Skin of body (tissue), 1 donor: ENCODE measurements at regions not wholly inside any gene's neighbourhood (a gene's known extent, or its start where the extent isn't known, plus 50 kb on each side); places are given as distances from the start of the nearest gene placed in this dataset.

Experiments
- DNase-seq: peaks from one replicate; lab custom pipeline; 2025; lab: John Stamatoyannopoulos, UW

DNA sequence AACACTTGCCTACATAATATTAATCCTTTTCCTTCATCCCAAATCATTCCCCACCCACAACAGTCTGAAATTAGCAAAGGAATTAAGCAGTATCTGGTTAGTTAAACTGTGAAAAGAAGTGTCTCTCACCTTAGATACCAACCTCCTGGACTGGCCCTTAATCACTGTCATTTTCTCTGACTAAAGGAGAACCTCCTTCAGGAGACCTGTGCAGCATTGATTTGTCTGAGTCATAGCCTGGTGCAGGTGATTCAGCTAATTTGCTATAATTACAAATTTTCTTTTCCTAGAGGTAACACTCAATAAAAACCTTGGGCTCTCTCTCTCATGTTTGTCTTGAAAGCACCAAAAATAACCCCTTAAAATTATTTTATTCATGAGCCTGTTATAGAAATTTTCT lies 279.8 kb upstream of the SEMA6D start:
- no peak for DNase-seq

DNA sequence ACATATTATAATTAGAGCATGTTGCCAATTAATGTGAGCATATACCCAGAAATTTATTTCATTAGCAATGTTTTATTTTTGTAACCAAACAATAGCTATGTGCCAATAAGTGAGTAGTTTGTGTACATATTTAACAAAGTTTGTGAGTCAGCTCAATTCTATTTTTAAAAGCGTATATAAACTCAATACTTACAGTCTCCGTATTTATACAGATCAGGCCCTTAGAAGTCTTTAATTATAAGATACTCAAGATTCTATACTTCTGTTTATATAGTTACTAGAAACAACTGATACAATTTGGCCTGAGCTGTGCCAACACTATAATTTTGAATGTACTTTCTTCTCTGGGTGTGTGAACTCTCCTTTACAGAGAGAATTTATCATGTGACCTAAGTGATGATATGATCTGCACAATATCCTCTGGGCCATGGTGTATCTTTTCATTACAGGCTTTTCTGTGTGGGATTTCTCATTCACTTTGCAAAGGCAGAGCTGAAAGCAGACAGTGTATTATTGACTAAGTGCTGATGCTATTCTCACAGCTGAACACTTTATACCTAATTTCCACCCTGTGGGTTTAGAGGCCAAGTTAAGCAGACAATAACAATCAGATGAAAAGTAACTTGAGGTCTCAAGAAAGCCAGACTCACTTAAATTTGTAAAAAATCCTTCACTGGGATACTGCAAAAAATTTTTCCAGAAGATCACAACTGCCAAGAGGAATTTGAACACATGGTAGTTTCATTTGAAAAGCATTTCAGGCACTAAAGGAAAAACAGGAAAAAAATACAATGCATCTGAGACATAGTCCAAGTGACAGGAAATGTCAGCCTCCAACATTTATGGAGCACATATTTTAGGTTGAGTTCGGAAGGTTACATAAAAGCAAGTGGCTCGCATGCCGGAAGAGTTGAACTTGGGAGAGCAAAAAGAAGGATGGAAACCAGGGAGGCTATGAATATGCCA lies 277.9 kb upstream of the SEMA6D start:
- peak; percentile 49 for DNase-seq

DNA sequence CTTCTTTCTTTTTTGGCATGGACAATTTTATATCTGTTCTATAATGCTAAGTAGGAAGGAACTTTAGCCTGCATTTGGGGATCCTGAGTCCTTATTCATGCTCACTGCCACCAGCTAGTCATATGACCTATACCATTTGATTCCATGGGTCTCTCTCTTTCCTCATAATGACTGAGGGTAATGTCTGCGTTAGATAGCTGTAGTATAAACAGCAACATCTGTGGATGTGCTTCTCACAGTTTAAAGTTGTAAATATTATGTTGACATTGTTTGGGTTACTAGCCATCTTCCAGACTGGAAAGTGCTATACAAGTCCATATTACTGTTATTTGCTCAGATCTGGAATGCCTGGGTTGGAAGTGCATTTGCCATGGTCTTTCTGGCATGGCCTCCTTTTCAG lies 274.9 kb upstream of the SEMA6D start:
- DNase-seq: no peak

DNA sequence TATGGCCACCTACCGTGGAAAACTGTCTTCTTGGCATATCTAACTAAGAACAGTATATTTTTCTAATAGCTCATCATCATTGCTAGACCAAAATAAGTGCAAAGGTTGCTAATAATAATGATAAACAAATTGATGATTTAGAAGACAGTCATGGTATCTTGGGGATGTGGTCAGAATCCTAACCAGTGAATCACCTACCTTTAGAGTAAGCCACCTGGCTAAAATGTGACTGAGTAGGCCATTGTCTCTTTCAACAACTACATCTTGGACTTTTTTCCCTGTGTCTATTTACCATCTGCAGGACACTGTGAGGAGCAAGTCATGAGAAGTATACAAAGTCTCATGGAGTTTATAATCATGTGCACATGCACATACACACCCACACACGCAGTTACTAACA lies 273.5 kb upstream of the SEMA6D start:
- DNase-seq: no peak

DNA sequence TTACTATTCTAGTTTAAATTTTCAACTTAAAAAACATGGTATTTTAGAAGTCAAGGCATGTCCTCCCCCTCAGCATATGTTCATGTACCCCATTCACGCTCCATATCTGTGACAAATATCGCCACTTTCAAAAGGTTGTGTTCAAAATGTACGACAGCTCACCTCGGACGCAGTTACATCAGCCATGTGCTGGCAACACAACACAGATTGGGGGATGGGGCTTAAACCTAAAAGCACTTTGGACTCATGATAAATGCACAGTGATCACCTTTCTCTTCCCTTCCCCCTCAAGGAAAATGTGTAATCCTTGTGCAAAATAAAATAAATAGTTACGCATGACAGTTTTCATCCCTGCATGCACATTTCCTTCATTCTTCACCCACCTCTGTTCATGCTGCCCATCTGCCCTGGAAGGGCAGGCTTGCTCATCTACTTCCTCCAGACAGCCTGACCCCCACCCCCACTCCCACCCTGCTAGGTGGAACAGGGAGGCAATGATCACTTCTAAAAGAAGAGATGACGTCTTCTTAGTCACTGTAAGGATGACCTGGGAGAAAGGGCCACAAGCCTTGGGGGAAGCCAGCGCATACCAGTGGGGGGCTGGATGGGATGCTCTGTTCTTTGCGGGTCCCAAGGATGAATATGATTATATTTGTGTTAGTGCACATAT lies 271.4 kb upstream of the SEMA6D start:
- DNase-seq: no peak

DNA sequence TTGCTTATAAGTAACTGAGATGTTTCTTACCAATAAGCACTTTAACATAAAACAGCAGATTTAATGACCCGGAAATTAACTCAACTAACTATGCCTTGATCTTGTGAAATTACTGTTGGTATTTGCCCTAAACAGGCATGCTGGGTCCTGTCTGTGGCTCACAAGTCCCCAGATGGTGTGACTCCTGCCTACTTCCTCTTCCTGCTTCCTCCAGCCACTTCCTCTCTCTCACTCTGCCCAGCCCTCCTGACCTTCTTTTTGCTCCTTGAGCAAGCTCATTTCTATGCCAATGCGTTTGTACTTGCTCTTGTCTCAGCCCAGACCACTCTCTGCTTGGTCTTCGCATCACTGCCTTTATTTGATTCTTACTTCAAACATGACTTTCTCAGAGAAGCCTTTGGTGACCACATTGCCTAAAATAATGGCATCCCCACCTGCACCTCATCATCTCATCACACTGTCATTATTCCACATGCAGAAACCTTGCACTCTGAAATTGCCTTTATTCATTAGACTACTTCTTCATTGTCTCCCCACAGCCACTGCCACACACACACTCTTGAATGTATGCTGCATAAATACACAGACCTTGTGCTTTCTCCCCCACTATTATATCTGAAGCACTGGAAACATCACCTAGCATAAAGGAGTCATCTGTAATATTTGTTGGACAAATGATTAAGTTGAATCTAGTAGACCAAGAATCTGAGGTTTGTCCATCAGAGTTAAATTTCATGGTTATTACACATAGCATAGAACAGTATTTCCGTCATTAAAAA lies 256.3 kb upstream of the SEMA6D start:
- DNase-seq: no peak

DNA sequence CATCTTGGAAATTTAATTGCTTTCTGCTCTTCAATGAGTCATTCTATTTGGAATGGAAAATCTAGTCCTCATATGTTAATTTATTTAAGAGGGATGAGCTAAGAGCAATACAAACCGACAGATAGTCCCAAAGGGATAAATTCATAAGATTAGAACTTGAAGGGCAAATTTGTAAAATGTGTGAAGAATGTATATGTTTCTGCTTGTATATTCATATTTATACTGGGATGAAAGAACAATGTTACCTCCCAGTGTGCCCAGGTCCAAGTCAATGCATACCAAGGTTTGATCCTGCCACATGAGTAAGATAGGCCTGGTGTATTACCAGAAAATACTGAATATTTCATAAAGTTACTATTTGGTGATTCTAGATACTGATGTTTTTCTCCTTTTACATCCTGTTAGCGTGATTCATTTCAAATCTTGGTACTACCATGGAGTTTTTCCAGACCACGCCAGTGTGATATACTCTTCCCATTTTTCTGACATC lies 255.6 kb upstream of the SEMA6D start:
- no peak for DNase-seq

DNA sequence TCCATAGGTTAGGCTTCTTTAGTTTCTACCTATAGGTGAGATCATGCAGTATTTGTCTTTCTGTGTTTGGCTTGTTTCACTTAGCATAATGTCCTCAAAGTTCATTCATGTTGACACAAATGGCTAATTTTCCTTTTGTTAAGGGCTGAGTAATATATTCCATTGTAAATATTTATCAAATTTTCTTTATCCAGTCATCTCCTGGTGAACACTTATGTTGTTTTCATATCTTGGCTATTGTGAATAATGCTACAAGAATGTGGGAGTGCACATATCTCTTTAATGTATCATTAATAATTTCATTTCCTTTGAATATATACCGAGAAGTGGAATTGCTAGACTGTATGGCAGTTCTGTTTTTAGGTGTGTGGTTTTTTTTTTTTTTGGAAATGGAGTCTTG lies 250.9 kb upstream of the SEMA6D start:
- DNase-seq: no peak

DNA sequence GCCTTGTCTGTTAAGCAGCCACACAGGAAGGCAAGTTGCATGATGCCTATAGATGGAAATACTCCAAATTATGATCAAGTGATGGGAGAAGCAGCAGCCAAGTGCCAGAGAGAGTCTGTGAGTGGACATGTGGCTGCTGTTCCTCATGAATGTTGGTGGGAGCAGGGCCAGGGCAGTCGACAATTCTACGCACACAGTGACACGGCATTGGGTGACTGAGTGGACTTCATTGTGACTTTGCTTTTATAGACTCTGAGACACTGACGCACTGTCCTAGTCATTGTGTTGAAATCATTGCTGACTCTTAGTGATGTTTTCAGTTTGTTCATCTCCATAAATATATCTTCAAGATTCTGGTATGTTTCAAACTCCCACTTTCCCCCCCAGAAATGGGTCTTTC lies 246.3 kb upstream of the SEMA6D start:
- no peak for DNase-seq

DNA sequence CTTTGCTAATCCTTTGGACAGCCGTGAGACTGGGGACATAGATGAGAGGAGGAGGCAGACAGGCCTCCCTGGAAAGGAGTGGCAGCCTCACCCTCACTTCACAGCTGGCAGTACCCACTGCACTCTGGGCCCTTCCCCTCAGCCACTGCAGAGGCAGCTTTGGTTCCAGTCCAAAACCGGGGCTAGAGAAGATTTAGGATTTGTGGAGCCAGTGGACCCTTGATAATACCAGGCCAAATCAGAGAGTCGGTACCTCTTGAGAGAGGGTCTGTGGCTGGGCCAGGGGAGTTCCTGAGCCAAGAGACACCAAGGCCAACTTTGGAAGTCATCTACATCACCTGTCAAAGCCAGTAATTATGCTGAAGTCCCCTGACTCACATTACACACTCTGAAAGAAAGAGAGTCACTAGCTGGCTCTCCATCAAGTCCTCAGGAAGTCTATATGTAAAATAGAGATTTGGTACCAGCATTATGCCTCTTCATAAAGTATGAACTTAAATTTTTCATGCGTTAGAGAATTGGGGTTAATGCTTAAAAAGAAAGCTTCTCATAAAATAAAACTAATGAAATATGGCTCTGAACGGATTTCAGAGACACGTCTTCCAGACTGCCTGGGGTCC lies 244.1 kb upstream of the SEMA6D start:
- DNase-seq: no peak

DNA sequence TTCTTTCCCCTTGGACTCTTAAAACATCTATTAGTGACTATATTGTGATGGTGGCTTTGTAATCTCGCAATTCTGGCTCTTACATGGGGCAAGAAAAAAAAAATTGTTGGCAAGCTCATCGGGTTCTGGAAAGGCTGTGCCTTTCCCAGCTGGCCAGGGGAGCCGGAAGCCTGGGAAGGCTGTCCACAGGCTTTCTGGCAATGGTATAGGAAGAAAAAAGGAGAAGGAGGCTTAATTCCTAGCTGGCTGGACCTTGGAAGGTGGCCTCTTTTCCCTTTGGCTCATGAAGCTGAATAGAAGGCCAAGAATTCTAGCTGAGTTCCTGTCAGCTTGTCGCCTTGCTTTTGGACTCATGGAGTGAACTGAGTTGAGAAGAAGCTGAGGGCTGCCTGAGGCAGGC lies 243.5 kb upstream of the SEMA6D start:
- DNase-seq: peak; percentile 68

DNA sequence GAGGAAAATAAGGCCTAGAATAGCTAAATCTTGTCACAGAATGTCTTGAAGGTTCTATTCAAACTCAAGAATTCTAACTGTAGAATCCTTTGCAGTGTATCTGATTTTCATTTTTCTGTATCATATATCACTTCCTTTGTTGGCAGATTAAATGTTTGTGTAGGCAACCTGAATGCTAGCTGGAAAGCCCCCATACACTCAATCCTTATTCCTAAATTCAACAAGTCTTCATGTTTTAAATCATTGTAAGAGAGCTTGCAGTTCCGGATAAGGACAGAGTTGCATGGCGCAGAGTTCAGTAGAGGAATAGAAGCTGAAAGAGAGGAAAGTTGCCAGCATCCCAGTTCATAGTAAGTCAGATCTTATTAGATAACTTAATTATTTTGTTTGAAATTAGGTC lies 242.0 kb upstream of the SEMA6D start:
- DNase-seq: no peak

DNA sequence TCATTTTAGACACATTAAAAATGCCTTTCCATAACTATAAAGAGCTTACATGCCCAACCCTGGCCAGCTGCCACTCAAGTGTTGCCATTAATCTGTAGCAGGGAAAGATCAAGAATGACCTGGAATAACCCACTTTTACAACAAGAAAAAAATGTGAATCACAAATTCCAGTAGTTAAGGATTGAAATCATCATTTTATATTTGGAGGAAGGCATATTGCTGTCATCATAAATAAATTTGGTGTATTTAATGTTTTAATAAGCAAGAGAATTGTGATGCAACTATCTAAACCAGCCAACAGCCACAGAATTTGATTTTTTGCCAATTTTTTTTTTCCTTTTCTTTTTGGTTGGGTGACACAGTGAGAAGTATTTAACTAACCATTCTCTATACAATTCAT lies 240.0 kb upstream of the SEMA6D start:
- DNase-seq: peak; percentile 72

DNA sequence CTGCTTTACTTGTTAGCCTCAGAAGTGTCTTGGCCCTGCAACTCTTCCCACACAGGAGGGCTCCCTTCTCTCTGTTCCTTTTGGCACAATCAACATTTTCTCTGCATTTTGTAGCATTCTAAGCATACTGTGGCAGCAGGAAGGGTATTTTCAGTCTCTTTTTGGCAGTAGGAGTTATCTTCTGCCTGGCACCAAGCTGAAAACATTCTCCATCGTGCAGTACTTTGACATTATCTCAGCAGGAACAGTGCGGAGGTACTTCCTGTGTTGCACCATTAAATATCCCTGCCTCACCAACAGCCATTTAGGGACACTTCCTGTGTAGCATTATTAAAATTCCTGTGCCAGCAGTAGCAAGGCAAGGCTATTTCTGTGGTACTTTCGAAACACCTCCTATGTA lies 233.2 kb upstream of the SEMA6D start:
- DNase-seq: no peak

DNA sequence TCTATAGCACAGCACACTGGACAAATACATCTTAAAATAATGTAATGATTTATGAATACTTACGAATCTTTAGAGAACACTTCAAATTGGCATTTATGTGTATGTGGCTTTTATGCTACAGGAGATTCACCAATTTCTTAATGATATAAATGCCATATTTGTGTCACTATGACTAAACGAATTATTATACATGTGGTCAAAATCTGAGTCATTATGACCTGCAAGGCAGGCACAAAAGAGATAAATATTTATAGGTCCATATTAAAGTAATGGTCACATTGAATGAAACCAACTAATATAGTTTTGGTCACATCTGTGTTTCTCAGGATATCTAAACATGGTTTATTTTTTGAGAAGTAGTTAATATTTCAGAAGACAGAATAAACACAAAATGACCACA lies 232.3 kb upstream of the SEMA6D start:
- DNase-seq: no peak

DNA sequence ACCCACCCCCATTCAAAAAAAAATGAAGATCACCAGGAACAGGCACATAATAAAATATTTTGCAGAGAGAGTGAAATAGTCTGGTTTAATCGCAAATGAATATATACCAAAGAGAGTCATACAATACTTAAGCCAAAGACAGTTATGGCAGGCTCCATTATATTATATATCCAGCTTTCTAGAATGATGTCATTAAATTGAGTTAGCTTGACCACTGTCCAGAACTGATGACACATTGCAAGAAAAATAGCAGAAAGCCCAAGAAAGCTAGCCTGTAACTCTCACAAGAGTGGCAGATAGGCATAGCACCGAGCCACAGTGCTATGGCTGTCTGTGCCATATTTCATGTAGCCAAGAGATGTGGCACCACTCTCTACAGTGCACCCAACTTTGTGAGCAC lies 231.9 kb upstream of the SEMA6D start:
- DNase-seq: no peak

DNA sequence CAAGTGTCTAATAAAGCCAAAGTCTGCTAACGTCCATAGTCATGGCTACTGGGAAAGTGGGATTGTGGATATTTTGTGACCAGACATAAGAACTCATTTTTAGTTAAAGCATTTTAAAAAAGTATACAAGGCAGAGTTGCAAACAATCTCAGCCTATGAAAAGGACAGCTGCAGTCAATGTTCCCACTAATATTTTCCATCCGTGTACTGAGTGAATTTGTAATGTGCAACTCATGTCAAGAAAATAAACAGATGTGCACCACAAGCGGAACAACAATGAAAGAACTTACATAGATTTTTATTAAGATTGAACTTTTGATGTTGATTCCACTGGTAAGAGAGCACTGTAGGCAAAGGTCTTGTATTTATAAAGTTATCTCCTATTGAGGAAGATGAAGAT lies 231.3 kb upstream of the SEMA6D start:
- DNase-seq: peak; percentile 94

DNA sequence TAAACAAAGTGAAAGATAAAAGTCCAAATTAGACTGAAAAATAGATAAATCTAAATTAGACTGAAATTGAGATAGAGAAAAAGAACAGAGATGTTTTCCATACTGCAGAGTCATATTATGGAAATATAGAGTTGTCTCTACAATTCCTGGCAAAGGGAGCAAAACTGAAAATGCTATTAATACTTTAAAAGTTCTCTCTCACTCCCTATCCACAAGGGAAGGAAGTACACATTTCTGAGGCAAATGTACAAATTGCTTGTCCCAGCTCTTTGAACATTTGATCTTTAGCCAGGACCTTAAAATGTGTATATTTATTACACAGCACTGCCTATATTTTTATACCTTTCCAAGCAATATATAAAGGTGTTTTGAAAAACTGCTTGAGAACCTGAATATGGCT lies 225.1 kb upstream of the SEMA6D start:
- DNase-seq: no peak

DNA sequence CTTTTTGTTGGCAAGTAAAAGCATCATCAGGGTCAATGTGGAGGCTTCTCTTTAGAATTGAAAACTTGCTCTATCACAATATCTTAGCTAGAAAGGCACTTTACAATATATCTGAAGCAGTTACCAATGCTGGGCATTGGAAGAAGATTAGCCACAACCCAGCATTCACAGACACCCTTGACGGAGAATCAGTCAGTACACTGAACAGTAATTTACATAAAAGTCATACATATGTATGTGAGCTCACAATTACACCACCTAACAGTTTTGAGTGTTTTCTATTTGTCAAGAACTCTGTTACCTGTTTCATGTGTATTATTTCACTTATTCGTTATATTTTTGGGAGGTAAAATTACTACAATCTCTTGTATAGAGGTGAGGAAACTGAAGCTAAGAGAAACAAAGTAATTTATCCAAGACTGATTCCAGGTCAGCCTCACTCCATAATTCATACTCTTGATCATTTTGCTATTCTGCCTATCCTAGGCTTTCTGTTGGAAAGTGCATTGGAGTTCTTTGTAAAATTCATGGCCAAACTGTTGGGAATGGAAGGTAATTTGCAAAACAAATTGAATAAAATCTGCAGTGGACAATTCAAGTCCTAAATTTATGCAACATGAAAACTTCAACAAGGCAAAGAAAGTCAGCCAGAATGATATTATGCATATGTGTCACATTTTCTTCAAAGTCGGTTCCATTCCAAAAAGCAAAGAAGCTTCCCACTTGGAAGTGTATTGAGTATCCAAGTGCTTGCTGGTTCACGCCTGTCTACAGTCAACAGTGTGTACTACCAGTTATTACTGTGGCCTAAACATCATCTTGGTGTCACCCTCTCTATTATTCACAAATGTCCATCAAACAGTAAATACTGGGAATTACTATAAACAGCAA lies 223.7 kb upstream of the SEMA6D start:
- no peak for DNase-seq

DNA sequence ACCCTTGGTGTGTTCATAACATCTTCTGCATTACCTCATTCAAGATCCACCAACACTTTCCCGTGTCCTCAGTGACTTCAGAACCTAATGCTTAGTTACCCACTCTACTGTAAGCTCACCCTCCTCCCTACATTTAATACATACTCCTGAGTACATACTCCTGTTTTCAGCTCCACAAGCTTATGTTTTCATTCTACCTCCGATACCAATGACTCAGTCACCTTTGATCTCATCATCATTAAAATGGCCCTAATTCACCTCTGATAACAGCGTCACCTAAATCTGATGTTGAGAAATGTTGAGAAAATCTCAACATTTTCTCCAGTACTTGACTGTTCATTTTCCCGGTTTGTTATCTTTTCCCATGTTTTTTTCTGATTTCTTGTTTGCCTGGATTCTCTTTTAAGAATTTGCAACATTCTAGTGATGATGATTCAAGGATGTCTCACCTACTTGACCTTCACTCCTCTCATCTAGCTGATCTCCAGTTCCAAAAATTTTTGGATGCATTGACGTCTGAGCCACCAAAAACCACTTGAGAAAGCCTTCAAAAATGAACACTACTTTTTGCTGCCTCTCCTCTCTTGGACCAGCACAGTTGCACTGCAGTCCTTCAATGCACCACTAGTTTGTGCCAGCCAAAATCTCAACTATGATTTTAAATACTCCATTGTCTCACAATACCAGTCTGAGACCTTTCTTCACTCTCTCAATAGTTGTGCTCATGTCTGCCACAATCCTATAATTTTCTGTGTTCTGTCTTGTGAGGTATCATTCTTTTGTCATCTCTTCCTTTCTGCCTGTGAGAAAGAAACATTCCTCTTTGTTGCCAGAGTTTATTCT lies 220.7 kb upstream of the SEMA6D start:
- no peak for DNase-seq
